ENCODE measurements at regions not wholly inside any gene's neighbourhood (a gene's known extent, or its start where the extent isn't known, plus 50 kb on each side); places are given as distances from the start of the nearest gene placed in this dataset.
"Not testable (repeated sequence)": the region's sequence is repeated elsewhere in the genome, so short reads cannot be mapped to it uniquely, and the experiment has no call there.

DNA sequence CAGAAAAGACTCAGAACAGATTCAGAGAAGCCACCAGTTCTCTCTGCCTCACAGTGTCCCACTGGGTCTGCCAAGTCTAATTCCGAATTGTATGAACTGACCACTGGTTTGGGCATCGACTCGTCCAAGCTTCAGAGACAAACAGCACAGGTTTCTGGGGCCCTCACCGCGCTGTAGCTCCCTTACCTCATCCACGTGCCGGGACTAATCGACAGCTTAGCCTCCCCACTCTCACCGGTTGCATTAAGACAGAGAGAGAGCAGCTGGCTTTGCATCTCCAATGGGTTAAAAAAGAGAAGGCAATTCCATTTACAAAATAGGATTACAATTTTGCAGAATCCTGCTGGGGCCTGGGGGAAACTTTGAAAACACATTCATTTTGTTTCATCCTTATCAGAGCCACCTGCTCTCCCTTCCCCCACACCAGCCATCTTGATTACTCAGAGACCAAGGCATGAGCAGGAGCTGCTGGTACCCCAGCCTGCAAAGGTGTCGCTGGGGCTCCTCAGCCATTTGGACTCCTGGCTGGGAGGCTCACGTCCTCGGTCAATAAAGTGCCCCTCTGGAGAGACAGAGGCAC, 95.3 kb upstream of the RPL38 start:
- DNase-seq: no peak

DNA sequence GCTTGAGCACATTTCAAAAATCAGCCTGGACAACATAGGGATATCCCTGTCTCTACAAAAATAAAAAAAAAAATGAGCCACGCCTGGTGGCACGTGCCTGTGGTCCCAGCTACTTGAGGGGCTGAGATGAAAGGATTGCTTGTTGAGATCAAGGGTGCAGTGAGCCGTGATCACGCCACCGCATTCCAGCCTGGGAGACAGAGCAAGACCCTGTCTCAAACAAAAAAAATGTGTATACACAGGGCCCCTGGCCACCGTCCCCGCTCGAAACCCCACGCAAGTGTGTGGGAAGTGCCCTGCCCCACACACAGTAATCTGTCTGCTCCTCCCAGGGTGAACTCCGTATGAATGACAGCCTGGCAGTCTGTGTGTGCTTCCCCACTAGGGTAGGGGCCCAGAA, 93.0 kb upstream of the RPL38 start:
- no peak for DNase-seq

DNA sequence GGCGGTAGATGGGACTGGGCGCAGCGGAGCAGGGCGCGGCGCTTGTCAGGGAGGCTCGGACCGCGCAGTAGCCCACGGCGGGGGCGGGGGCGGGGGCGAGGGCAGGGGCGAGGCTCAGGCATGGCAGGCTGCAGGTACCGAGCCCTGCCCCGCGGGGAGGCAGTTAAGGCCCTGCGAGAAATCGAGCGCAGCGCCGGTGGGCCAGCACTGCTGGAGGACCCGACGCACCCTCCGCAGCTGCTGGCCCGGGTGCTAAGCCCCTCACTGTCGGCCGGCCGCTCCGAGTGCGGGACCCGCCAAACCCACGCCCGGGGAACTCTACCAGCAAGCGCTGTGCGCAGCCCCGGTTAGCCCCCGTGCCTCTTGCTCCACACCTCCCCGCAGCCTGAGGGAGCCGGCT, 90.2 kb upstream of the RPL38 start:
- no peak for DNase-seq

DNA sequence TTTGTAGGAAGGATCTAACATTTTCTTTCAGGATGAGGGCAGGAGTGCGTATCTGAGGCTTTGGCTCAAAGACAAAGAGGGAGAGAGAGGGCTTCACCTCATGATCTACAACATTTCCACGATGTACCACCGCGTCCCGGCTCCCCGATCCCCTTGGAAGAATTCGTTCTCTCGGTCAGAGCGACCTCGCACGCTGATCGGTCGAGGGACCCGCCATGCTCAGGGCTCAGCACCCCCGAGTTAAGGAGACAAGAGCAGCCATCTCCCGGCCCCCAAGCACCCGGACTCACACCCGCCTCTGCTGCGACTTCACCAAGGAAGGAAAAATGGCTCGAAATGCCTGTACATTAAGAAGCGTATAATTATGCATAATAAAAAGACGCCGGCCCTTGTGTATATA, 89.5 kb upstream of the RPL38 start:
- no peak for DNase-seq

DNA sequence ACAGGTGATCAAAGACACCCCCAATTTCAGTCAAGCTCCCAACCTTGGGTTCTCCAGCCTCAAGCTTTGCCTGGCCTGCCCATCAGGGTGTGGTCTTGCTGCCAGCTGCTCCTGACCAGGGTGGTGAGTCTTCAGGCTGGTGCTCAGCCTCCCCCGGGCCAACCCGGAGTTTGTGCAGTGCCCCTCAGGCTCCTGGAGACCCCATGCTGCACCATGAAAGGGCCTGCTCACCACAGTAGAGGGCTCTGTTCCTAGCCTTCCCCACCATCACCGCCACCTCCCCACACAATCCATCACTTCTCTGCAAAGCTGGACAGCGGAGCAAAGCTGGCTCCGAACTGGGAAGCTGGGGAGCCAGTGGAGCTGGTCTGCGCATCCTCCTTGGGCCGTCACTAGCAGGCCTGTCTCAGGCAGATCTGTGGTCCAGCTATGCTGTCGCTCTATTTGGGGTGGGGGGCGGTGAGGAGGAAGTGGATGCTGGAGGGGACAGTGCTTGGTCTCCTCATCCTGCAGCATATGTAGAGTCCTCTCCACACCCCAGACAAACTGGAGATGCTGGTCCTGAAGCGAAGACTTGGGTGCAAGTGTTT, 88.5 kb upstream of the RPL38 start:
- no peak for DNase-seq

DNA sequence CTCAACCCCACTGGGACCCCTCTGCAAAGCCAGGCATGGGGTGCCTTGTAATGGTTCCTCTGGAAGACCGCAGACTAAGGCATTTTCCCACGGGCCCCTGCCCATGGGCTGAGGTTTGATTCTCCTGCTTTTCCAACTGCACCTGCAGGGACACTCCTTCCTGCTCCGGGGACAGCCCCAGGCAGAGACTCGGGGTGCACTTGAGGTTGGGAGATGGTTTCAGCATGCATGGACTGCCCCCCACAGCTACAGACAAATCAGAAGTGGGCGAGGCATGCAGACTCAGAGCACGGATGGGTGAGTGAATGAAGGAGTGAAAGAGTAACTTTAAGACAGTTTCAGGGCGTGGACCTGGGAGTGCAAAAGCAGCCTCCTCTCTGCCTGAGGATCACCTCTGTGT, 87.9 kb upstream of the RPL38 start:
- DNase-seq: no peak

DNA sequence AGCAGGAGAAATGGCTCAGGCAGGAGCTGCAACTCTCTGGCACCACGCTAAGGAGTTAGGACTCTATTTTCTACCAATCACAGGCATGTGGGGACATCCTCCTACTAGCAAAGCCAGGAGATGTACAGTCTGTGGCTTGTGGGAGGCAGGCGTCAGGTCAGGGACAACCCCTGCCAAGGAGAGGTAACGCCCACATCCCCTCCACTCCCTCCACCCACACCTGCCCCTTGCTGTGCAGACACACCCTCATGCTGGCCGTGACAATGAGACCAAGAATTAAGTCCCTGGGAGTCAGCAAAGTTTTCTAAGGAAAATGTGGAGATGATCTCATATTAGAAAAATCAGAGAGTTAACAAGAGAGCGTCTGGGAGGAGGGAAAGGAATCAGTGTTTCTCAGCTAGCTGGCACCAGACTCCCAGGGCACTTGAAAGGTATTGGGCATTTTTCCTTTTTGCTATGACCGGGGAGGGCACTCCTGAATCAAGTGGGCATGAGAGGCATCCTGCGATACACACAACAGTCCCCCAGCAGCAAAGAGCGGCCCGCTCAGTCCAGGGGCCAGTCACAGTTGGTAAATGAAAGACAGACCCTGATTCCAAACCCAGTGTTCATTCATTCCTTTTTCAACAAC, 87.3 kb upstream of the RPL38 start:
- no peak for DNase-seq

DNA sequence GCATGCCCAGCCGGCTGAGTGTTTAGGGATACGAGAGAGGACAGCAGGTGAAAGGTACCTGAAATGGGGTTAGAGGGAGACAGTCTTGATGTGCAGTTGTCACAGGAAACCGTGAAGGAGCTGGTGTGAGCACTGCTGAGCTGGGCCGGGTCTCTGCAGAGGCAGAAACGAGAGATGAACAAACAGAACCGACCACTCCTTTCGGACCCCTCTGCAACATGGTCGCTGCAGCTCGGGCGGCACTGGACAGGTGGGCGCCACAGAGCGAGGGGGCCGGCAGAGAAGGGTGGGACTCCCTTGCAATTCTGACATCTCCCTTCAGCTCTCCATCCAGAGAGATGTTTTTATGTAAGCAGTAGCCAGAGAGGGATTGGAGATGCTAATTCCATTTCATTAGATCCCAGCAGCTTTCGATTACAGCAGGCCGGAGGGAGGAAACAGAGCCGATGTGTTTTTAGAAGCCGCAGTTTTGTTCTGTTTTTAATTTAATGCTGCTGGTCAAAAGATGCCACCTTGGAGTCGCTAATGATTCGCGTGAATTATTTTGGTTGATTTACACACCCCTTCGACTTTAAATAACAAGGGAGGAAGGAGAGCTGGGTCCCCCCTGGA, 86.3 kb upstream of the RPL38 start:
- no peak for DNase-seq

DNA sequence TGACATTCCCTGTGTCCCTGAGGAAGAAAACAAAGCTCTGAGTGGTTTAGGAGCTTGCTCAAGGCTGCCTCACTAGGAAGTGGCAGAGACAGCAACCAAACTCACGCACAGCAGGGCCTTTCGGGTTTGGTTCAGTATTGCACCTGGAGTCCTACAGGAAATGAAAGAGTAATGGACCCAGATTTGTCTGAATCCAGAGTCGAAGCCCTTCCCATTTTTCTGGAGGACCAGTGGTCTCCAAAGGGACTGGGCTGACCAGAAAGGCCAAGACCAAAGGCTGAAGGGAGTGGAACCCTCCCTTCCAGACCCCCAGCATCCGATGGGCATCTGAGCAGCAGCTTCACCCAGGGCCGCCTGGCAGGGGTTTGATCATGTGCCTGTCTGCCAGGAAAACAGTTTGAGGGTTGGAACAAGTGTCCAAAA, 85.5 kb upstream of the RPL38 start:
- DNase-seq: peak in 4 of 51 donors; percentile 6 to 18 (median 8)

DNA sequence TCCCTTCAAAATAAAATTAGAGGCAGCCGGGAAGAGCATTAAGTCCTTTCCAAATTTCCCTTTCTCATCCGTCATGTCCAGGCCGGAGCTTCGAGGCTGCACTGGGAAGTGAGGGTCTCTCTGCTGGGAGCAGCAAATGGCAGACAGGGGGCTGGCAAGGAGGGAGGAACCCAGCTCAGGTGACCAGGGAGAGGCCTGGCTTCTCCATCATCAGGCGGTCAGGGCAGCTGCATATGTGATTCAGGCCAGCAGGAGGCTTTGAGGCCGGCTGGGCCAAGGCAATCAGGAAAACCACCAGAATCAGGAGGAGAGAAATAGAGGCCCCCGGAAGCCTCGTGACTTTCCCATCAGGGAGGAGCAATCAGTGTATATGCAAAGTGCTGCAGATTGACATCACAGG, 85.0 kb upstream of the RPL38 start:
- DNase-seq: no peak

DNA sequence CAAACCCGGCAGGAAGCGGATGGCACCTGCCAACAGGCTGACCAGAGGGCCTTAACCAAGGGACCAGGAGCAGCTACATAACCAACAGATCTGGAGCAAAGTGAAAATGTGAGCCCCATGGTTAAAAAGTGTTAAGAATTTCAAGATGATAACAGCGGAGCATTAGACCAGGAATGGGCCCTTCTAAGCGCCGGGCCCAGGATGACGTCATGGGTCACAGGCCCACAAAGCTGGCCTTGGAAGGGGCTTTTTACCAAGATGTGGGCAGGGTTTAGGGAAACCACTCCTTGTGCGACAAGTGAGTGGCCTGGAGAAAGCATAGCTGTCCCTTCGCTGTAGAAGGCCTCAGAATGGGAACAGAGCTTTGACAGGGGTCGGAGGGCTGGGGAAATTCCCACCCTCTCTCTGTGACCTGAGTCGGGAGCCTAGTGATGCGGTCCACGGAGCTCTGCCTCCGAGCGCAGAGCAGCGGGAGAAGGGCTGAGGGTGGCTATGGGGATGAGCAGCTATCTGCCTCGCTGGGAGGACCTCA, 84.4 kb upstream of the RPL38 start:
- no peak for DNase-seq

DNA sequence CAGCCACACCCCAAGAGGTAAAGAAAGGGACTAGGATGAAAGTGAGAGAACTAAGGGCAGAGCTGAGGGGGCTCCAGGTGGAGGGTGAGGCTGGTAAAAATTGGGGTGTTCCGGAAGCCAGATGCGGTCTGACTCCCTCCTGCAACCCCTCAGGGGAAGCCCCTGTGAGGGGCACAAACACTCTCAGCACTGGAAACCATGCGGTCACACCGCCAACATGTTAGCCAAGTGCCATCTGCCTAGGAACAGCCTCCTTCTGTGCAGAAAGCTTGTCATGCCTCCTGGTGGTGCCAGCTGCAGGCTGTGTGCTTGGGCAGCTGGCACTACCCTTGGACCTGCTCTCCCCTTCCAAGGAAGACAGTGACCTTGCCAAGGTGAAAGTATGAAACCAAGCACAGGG, 83.5 kb upstream of the RPL38 start:
- peak in 3 of 51 donors; percentile 10 to 24 (median 17) for DNase-seq

DNA sequence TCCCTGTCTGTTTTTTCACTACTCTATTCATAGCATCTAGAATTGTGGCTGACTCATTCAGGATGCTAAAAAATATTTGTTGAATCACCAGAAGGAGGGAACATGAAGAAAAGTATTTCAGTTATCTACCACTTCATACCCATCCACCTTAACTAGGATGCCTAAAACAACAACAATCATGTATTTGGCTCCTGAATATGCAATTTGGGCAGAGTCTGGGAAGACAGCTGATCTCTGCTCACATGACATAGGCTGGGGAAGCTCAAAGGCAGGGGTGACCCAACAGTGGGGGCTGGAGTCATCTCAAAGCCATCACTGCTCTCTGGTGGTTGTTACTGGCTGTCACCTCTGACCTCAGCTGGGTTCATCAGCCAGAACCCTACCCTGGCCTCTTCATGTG, 80.1 kb upstream of the RPL38 start:
- DNase-seq: peak in 5 of 51 donors; percentile 2 to 30 (median 17)

DNA sequence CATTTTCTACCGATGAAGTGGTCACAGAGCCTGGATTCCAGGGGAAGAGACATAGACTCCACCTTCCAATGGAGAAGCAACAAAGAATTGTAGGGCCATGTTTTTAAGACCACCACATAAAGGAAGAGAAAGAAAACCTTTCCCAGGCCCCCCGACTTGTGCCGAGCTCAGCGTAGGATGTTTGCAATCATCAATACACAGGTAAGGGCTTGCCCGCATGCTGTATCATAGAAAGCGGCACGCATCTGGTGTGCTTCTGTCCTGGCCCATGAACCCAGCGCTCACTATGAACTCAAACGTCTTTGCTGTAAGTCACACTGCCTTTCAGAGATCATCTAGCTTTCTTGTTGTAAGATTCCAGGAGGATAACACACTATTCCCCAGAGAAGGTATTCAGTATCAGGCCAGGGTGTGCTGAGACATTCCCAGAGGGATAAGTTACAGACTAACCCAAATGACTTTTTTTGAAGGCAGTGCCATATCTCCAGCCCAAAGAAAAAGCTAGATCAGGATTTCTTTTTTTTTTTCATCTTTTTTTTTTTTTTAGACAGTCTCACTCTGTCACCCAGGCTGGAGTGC, 79.5 kb upstream of the RPL38 start:
- DNase-seq: no peak

DNA sequence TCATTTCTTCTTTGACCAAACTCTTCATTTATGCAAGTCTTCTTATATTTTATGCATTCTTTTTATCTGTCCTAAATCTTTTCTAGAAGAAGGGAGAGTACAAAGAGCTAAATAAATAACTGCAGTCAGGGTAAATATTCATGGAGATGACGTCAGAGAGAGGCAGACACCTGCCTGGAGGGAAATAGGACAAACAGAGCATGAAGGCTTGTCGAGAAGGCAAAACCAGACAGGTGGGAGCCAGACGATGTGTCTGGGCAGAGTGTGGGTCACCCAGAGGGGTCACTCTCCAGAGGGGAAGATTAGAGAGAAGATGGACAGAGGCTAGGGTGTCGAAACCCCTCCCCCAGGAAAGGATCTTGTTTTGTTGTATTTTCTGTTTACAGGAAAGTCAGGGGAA, 78.3 kb upstream of the RPL38 start:
- no peak for DNase-seq

DNA sequence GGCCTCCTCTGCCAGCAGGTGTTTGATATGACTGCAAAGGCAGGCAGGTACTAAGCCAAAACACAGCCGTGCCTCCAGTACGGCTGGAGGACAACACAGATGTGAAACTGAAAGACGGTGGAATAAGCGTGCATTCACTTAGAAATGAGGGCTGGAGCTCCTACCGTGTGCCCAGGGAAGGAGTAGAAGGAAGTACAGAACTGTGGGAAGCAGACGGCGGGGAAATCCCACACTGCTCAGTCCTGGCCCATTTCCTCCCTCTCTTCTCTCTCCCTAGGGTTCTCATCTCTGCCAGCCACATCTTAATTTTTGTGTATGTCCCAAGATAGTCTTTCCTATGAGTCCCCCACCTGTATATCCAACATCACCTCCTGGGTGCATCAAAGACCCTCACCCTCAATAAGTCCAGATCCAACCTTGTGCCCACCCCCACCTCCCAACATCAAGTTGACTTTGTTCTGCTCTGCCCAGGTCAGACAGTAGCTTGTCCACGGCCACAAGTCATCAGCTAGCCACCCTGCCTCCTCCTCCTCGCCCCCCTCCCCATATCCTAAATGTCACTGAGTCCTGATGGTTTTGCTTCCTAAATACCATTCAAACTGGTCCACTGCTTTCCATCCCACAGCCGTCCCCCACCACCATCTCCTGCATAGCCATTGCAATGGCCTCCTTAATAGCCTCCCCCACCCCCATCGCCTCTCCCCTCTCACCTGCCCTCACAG, 77.1 kb upstream of the RPL38 start:
- no peak for DNase-seq

DNA sequence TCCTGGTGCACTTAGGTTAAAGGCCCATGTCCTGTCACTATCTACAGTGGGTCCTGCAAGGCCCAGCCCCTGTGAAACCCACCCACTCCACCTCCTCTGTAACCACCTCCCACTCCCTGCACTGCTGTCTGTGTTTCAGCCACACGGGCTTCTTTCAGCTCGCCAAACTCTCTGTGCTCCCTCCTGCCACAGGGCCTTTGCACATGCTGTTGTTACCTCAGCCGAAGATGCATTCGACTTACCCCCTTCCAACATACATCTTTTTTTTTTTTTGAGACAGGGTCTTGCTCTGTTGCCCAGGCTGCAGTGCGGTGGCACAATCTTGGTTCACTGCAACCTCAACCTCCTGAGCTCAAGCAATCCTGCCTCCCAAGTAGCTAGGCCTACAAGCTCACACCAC, 76.5 kb upstream of the RPL38 start:
- no peak for DNase-seq

DNA sequence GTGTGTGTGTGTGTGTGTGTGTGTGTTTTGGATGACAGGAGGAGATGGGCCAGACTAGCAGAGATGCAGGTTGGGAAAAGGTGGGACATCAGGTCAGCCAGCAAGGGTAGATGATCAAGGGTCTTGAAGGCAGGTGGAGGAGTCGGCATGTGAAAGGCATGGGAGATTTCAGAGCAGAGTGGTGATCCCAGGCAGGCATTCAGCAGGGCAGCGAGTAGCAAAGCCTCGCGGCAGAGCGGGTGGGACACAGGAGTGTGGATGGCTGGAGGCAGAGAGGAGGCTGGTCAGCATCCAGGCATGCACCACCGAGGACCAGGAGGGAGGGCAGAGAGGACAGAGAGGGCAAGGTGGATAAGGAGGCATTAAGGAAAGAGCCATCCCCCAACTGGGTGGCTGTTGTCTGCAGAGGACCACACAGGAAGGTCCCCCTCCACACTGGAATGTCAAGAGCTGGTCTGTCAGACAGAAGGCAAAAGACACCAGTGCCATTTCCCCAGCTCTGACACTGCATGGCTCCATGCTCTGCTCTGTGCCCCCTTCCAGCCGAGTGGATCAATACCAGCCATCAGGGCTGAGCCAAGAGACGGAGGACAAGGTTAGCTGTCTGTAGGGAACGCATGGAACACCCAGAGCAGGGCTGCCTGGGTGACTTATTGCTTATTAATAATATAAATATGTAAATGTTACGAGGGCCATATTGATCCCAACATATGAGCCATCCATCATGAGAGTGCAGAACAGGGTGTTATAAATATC, 74.8 kb upstream of the RPL38 start:
- DNase-seq: no peak

DNA sequence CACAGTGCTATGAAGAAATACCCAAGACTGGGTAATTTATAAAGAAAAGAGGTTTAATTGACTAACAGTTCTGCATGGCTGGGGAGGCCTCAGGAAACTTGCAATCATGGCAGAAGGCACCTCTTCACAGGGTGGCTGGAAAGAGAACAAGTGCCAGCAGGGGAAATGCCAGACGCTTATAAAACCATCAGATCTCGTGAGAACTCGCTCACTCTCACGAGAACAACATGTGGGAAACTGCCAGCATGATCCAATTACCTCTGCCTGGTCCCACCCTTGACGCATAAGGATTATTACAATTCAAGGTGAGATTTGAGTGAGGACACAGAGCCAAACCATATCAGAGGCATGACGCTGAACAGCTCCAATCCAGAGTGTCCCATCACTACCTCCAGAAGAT, 73.7 kb upstream of the RPL38 start:
- not testable (repeated sequence) for DNase-seq

DNA sequence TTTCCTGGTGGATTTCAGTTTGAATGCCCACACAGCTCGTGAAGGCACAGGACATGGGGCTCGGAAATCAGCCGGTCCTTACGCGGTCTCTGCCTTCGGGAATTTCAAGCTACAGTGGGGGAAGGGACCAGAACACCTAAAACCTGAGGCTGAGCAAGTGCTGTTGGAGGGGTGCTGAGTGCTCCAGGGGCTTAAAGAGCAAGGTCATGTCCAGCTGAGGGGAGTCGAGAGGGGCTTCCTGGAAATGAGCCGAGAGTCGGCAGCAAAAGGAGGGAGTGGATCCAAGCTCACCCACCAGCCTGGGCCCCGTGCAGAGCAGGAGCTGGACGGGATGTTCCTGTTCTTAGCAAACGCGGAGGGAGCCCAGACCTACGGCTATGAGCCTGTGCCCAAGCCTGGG, 73.2 kb upstream of the RPL38 start:
- DNase-seq: no peak

DNA sequence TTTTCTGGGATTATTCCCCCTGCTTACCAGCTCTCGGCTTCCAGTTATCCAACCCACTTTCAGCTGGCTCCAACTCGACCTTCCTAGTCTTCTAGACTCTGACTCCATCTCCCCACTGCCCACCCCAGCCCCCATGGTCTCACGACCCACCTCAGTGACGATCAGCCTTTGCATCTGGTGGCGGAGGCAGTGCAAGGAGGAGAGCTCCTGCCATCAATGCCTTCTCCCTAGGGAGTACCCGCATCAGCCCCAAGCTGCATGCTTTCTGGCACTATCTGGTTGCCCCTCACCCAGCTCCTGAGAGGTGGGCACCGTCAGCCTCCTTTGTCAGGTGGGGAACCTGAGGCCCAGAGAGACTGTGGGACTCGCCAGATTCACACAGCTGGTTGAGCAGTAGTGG, 72.6 kb upstream of the RPL38 start:
- no peak for DNase-seq
